Effector memory CD8-positive, alpha-beta T cell (primary cell): ENCODE measurements at regions not wholly inside any gene's neighbourhood (a gene's known extent, or its start where the extent isn't known, plus 50 kb on each side); places are given as distances from the start of the nearest gene placed in this dataset.
"Not testable (repeated sequence)": the region's sequence is repeated elsewhere in the genome, so short reads cannot be mapped to it uniquely, and the experiment has no call there.

ENCODE experiments used
- ATAC-seq: fragments of 150-1000 bp; cut with Tn5 transposase; replicated peaks from 2 replicates; pipeline ENCODE4 v1.10.0; 2021; ENCODE audit warnings: mild to moderate bottlenecking, moderate library complexity
- DNase-seq, 3 experiments: peaks; one replicate each; pipeline ENCODE4 v3.0.0; 2021
- H3K27ac Mint-ChIP-seq, 2 donors: one replicate each; pipeline ENCODE4 v1.8.0; 2022; ENCODE audit warnings: mild to moderate bottlenecking in 2 of 2, mixed read lengths in 2 of 2, moderate library complexity in 2 of 2
- H3K27me3 Mint-ChIP-seq, 2 donors: one replicate each; pipeline ENCODE4 v1.8.0; 2022; ENCODE audit warnings: mixed read lengths in 2 of 2
- H3K36me3 Mint-ChIP-seq: one replicate; pipeline ENCODE4 v1.8.0; 2022; ENCODE audit warnings: mild to moderate bottlenecking, moderate library complexity, mixed read lengths; ENCODE audit not compliant: insufficient read depth
- H3K4me1 Mint-ChIP-seq, 2 donors: one replicate each; pipeline ENCODE4 v1.8.0; 2022; ENCODE audit warnings: low read depth in 2 of 2, mixed read lengths in 2 of 2
- H3K4me3 Mint-ChIP-seq, 2 donors: one replicate each; pipeline ENCODE4 v1.8.0; 2022; ENCODE audit warnings: mild to moderate bottlenecking in 2 of 2, mixed read lengths in 2 of 2, moderate library complexity in 2 of 2
- H3K9me3 Mint-ChIP-seq, 2 donors: one replicate each; pipeline ENCODE4 v1.8.0; 2022; ENCODE audit warnings: mixed read lengths in 2 of 2

- no peaks in the 10 kb centered on the region for H3K27me3 Mint-ChIP-seq
- no peak overlapping the region for H3K4me3 Mint-ChIP-seq
- ATAC-seq, result no peak
- H3K4me1 Mint-ChIP-seq, result no peaks in the 10 kb centered on the region
- no peak overlapping the region for H3K27ac Mint-ChIP-seq
- H3K9me3 Mint-ChIP-seq, result peaks cover 9 to 14% of the 10 kb centered on the region in 2 donors
- no peak for DNase-seq
- H3K36me3 Mint-ChIP-seq, result no peaks in the 10 kb centered on the region
Measured at GRCh38 chr13:89163096-89163495, 1491.9 kb downstream of the SLITRK5 start.

GRCh38 chr13:89165685-89166084 lies 1494.5 kb downstream of the SLITRK5 start:
- DNase-seq (no peak), ATAC-seq (no peak)
- Mint-ChIP-seq H3K27ac (no peak overlapping the region), H3K9me3 (peaks cover 6 to 7% of the 10 kb centered on the region in 2 donors), H3K36me3 (no peaks in the 10 kb centered on the region), H3K4me3 (no peak overlapping the region), H3K4me1 (no peaks in the 10 kb centered on the region), H3K27me3 (no peaks in the 10 kb centered on the region)

- Mint-ChIP-seq H3K27ac (no peak overlapping the region), H3K9me3 (peaks cover 0 to 2% of the 10 kb centered on the region in 2 donors), H3K27me3 (no peaks in the 10 kb centered on the region), H3K36me3 (peaks cover 4% of the 10 kb centered on the region), H3K4me1 (no peaks in the 10 kb centered on the region), H3K4me3 (no peak overlapping the region)
- ATAC-seq (no peak), DNase-seq (no peak)
Measured at GRCh38 chr13:89169951-89170350, 1498.8 kb downstream of the SLITRK5 start.

GRCh38 chr13:89181041-89181440 lies 1509.9 kb downstream of the SLITRK5 start:
- no peaks in the 10 kb centered on the region for H3K36me3 Mint-ChIP-seq

GRCh38 chr13:89199138-89199537 lies 1528.0 kb downstream of the SLITRK5 start:
- Mint-ChIP-seq H3K4me3 (no peak overlapping the region), H3K27ac (no peak overlapping the region), H3K9me3 (peaks cover 0 to 10% of the 10 kb centered on the region in 2 donors), H3K27me3 (no peaks in the 10 kb centered on the region), H3K36me3 (no peaks in the 10 kb centered on the region), H3K4me1 (no peaks in the 10 kb centered on the region)
- DNase-seq (no peak), ATAC-seq (no peak)

More at GRCh38 chr13:89181041-89181440, 1509.9 kb downstream of the SLITRK5 start:
- H3K4me1 Mint-ChIP-seq, result no peaks in the 10 kb centered on the region
- peaks cover 5 to 8% of the 10 kb centered on the region in 2 donors for H3K9me3 Mint-ChIP-seq
- no peak overlapping the region for H3K4me3 Mint-ChIP-seq
- no peak overlapping the region for H3K27ac Mint-ChIP-seq
- DNase-seq (no peak), ATAC-seq (no peak)
- no peaks in the 10 kb centered on the region for H3K27me3 Mint-ChIP-seq

GRCh38 chr13:89204435-89204834 lies 1533.3 kb downstream of the SLITRK5 start:
- no peaks in the 10 kb centered on the region for H3K36me3 Mint-ChIP-seq
- H3K27me3 Mint-ChIP-seq, result no peaks in the 10 kb centered on the region
- H3K4me3 Mint-ChIP-seq, result no peak overlapping the region
- no peak overlapping the region for H3K27ac Mint-ChIP-seq
- peaks cover 8 to 9% of the 10 kb centered on the region in 2 donors for H3K9me3 Mint-ChIP-seq
- no peak for ATAC-seq
- no peak for DNase-seq
- H3K4me1 Mint-ChIP-seq, result no peaks in the 10 kb centered on the region

- ATAC-seq, result no peak
- no peaks in the 10 kb centered on the region for H3K27me3 Mint-ChIP-seq
- no peak overlapping the region for H3K4me3 Mint-ChIP-seq
- DNase-seq, result no peak
- H3K9me3 Mint-ChIP-seq, result peaks cover 6 to 9% of the 10 kb centered on the region in 2 donors
- H3K27ac Mint-ChIP-seq, result no peak overlapping the region
- H3K36me3 Mint-ChIP-seq, result no peaks in the 10 kb centered on the region
- no peaks in the 10 kb centered on the region for H3K4me1 Mint-ChIP-seq
Measured at GRCh38 chr13:89205856-89206520, 1534.8 kb downstream of the SLITRK5 start.

- H3K27me3 Mint-ChIP-seq, result no peaks in the 10 kb centered on the region
- H3K9me3 Mint-ChIP-seq, result peaks cover 9 to 11% of the 10 kb centered on the region in 2 donors
- H3K4me3 Mint-ChIP-seq, result no peak overlapping the region
- no peaks in the 10 kb centered on the region for H3K4me1 Mint-ChIP-seq
- no peak for DNase-seq
- H3K36me3 Mint-ChIP-seq, result peaks cover 3% of the 10 kb centered on the region
- H3K27ac Mint-ChIP-seq, result no peak overlapping the region
- no peak for ATAC-seq
Measured at GRCh38 chr13:89212186-89212585, 1541.0 kb downstream of the SLITRK5 start.

GRCh38 chr13:89214185-89214584 lies 1543.0 kb downstream of the SLITRK5 start:
- Mint-ChIP-seq H3K36me3 (peaks cover 3% of the 10 kb centered on the region), H3K27ac (no peak overlapping the region), H3K4me3 (no peak overlapping the region)

GRCh38 chr13:89215319-89215718 lies 1544.1 kb downstream of the SLITRK5 start:
- not testable (repeated sequence) for H3K4me3 Mint-ChIP-seq

More at GRCh38 chr13:89214185-89214584, 1543.0 kb downstream of the SLITRK5 start:
- ATAC-seq (no peak), DNase-seq (no peak)
- Mint-ChIP-seq H3K27me3 (no peaks in the 10 kb centered on the region), H3K4me1 (no peaks in the 10 kb centered on the region), H3K9me3 (peaks cover 0 to 7% of the 10 kb centered on the region in 2 donors)

GRCh38 chr13:89217813-89218212 lies 1546.6 kb downstream of the SLITRK5 start:
- Mint-ChIP-seq H3K27ac (no peak overlapping the region), H3K27me3 (no peaks in the 10 kb centered on the region), H3K4me1 (no peaks in the 10 kb centered on the region), H3K4me3 (no peak overlapping the region), H3K9me3 (peaks cover 6 to 7% of the 10 kb centered on the region in 2 donors), H3K36me3 (peaks cover 3% of the 10 kb centered on the region)
- DNase-seq (no peak), ATAC-seq (no peak)

More at GRCh38 chr13:89215319-89215718, 1544.1 kb downstream of the SLITRK5 start:
- not testable (repeated sequence) for H3K4me1 Mint-ChIP-seq, H3K36me3 Mint-ChIP-seq, ATAC-seq, H3K9me3 Mint-ChIP-seq, H3K27ac Mint-ChIP-seq, DNase-seq, H3K27me3 Mint-ChIP-seq

GRCh38 chr13:89221557-89222158 lies 1550.5 kb downstream of the SLITRK5 start:
- Mint-ChIP-seq H3K4me3 (no peak overlapping the region), H3K27ac (no peak overlapping the region), H3K36me3 (no peaks in the 10 kb centered on the region), H3K4me1 (no peaks in the 10 kb centered on the region), H3K9me3 (peaks cover 5 to 6% of the 10 kb centered on the region in 2 donors), H3K27me3 (no peaks in the 10 kb centered on the region)
- no peak for ATAC-seq
- no peak for DNase-seq

GRCh38 chr13:89227356-89227755 lies 1556.2 kb downstream of the SLITRK5 start:
- ATAC-seq, result no peak
- peaks cover 2 to 7% of the 10 kb centered on the region in 2 donors for H3K9me3 Mint-ChIP-seq
- H3K27ac Mint-ChIP-seq, result no peak overlapping the region
- no peak for DNase-seq
- H3K4me3 Mint-ChIP-seq, result no peak overlapping the region
- H3K36me3 Mint-ChIP-seq, result no peaks in the 10 kb centered on the region
- H3K4me1 Mint-ChIP-seq, result no peaks in the 10 kb centered on the region
- no peaks in the 10 kb centered on the region for H3K27me3 Mint-ChIP-seq

GRCh38 chr13:89238496-89238895 lies 1567.3 kb downstream of the SLITRK5 start:
- no peak for DNase-seq
- H3K4me3 Mint-ChIP-seq, result no peak overlapping the region
- peaks cover 2% of the 10 kb centered on the region for H3K36me3 Mint-ChIP-seq
- no peak for ATAC-seq
- peaks cover 0 to 3% of the 10 kb centered on the region in 2 donors for H3K9me3 Mint-ChIP-seq
- no peaks in the 10 kb centered on the region for H3K27me3 Mint-ChIP-seq
- H3K27ac Mint-ChIP-seq, result no peak overlapping the region
- H3K4me1 Mint-ChIP-seq, result no peaks in the 10 kb centered on the region
